Body of pancreas (tissue), 4 donors: ENCODE measurements at regions not wholly inside any gene's neighbourhood (a gene's known extent, or its start where the extent isn't known, plus 50 kb on each side); places are given as distances from the start of the nearest gene placed in this dataset.

ENCODE experiments used
- CTCF ChIP-seq, 7 experiments: fragments of 450-650 bp in 4 of 7; fragments of 200-600 bp in 3 of 7; sonication (generic) in 3 of 7; IDR thresholded peaks; one replicate each; pipeline ENCODE4 v1.5.1; 2016 to 2019; ENCODE audit warnings: antibody characterized with exemption in 7 of 7
- POLR2A ChIP-seq, 3 donors: fragments of 450-650 bp; IDR thresholded peaks; one replicate each; pipeline ENCODE4 v1.6.1; 2016; ENCODE audit warnings: antibody characterized with exemption in 3 of 3, mild to moderate bottlenecking in 2 of 3

GRCh38 chr2:164084066-164084465, 348.3 kb upstream of the FIGN start:
- TF ChIP-seq POLR2A (IDR thresholded peaks at IDR 0.05) (no peak), CTCF (IDR thresholded peaks at IDR 0.05) (no peak)
